Activated CD4-positive, CD25-positive, alpha-beta regulatory T cell treated with anti-CD3 and anti-CD28 coated beads, Interleukin-2, amount 50 U/mL, for 72 hours (primary cell): ENCODE measurements at regions not wholly inside any gene's neighbourhood (a gene's known extent, or its start where the extent isn't known, plus 50 kb on each side); places are given as distances from the start of the nearest gene placed in this dataset.

Experiments
- DNase-seq: peaks from one replicate; pipeline ENCODE4 v3.0.0; 2021

- DNase-seq: no peak
These were observed 429.5 kb upstream of the TNP1 start for GRCh38 chr2:217289177-217289906.

GRCh38 chr2:217288472-217289063 lies 428.7 kb upstream of the TNP1 start:
- DNase-seq: no peak

GRCh38 chr2:217286833-217287232 lies 427.0 kb upstream of the TNP1 start:
- DNase-seq: no peak

DNA sequence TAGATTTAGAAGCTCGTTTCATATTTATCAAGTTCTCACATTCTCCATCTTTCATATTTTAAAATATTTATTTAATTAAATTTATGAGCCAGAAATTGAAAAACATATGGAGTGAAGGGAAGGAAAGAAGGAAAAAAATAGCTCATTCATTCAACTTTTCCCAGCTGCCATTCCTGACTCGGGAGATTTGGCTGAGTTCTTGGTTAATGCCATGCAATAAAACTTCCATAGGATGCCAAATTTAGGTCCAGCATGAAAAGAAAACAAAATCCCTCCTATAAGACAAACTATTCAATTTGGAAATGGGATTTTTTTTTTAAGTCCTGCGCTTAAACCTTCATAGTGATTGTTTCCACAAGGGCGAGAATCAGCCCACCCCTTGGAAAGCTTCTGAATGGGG lies 426.1 kb upstream of the TNP1 start:
- DNase-seq: no peak

GRCh38 chr2:217283460-217283859 lies 423.6 kb upstream of the TNP1 start:
- no peak for DNase-seq

GRCh38 chr2:217282531-217282930 lies 422.7 kb upstream of the TNP1 start:
- no peak for DNase-seq

DNA sequence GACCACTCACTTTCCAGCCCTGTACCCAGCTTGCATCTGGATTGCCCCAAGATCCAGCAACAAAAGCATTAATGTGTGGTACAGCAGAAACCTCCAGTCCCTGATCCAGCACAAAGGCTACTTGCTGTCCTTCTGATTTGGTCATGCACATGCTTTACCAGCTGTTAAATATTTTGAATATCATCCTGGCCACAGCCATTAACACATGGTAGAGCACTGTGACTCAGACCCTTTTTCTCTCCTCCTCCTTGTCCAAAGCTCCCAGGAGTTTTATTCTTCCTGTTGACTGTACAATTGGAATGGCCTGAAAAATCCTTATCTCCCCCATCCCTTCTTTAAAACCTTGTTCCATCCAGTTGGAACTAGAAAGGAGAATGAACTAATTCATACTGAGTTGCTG lies 419.7 kb upstream of the TNP1 start:
- no peak for DNase-seq

DNA sequence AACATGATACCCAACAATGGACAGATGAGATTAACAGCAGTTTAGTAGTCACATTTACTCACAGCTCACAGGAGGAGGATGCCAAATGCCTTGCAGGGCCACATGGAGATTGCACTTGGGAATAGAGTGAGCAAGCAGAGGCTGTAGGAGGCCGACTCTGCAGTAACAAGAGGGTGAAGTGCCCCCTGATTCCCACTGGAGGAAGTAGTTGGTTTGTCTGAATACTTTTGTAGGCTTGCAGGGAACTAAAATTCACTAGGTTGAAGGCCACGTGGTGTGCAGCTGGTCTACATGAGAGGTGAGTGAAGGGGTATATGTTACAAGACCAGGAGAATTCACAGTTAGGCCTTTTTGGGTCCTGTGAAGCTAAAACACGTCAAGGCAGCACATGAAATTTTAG lies 419.3 kb upstream of the TNP1 start:
- DNase-seq: no peak

DNA sequence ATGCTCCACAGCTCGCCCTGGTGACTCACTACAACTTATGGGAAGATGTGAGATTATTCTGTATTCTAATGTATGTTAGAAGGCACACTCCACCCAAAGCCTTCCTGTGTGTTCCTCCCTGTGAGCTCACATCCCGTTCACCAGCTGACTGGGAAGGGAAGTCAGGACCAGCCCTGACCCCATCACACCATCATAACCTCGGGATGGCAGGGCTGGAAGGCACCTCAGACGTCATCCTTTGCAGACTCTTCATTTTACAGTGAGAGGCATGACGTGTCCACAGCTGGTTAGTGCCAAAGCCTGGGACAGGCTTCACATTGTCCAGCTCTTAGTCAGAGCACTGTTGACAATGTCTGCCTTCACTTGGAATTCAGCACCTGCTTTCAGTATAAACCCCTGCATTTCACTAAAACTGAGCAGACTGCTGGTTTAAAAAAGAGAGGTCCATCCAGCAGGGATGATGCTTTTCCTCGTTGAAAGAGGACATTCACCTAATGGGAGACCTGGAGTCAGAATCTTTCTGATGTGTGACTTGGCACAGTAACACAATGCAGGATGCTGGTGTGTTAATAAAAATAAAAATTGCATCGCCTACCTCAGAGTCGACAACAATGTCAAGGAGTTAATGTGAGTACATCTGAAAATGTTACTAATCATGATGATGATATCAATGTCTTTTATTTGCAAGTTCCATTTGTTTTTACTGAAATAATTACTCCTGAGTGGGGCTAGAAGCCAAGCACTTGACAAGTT lies 418.0 kb upstream of the TNP1 start:
- no peak for DNase-seq

DNA sequence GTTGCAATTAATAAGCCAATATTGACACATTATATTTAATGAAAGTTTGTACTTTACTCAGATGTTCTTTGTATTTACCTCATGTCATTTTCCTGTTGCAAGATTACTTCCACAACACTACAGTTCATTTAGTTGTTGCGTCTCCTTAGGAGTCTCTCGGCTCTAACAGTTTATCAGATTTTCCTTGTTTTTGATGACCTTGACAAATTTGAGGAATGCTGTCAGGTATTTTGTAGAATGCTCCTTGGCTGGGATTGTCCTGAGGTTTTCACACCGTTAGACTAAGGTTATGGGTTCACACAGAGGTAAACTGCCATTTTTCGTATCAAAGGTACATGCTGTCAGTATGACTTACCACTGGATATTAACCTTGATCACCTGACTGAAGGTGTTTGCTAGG lies 416.6 kb upstream of the TNP1 start:
- DNase-seq: no peak

- DNase-seq: no peak
These were observed 415.2 kb upstream of the TNP1 start for GRCh38 chr2:217275091-217275490.

- DNase-seq: no peak
These were observed 414.7 kb upstream of the TNP1 start for GRCh38 chr2:217274578-217274977.

DNA sequence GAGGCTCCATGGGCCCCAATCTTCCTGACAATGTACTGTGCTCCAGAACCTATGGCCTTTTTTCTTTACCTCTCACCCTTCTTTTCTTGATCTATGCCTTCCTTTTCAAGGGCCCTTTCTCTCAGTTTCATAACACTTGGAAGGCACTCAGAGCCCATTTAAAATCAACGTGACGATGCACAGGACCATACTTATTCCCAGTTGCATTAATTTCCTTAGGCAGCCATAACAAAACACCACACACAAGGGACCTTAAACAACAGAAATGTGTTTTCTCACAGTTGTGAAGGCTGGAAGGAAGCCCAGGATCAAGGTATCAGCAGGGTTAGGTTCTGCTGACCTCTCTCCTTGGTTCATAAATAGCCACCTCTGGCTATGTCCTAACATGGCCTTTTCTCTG lies 414.0 kb upstream of the TNP1 start:
- DNase-seq: no peak

DNA sequence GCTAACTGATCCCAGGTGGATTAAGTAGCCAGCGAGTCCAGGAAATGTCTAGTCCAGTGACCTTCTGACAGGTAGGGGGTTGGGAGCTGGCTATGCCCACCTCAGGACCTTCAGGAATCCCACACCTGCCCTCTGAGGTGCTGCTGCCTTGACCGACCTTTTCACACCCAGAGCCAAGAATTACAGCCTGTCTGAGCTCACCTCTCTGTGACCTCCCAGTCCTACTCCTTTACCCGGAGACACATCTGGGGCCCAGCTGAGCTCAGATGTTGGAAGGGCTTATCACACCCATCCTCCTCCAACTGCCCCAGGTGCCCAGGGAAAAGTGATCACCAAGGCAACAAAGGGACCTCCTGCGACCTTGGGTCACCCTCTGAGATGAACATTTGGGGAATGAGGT lies 413.3 kb upstream of the TNP1 start:
- DNase-seq: no peak

DNA sequence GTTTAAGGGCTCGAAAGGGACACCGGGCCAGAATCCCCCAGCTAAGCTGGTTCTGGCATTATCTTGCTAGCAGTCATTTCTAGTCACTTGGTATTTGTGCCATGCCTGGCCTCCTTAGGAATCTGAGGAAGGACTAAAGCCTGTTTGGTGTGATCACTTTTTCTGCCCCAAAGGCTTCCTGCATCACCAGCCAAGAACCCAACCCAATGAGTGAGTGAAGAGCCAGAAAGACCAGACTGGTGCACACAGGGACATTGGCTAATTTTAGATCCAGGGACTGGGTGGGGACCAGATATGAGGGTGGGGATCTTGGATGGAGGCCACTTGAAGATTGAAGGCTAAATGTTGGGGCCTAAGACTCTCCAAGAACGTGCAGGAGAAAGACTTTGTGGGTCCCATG lies 411.9 kb upstream of the TNP1 start:
- no peak for DNase-seq

DNA sequence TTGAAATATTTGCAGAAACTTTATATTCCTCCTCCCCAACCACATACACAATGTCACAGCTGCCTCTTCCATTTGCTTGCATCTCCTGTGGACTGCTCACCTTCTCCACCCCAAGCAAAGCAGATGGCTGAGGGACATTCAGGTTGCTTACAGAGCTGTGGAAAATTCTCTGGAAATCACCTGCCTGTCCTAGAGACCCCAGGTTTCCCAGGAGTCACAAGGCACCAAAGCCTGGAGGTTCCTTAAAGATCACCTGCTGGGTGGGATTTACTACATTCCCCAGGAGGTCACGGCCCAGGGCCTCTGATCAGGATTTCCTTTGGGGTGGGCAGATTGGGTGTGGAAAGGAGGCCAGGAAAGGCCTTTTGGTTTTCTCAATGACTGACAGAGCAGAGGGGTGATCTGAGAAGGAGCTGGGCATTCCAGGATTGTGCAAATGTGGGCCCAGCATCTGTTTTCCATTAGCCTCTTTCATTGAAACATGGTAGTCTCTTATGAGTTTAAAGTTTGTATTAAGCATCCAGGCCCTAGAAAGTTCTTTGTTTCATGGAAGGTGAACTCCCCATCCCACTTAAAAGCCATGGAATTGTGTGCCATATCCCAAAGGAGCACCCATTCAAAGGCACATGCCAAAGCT lies 410.7 kb upstream of the TNP1 start:
- no peak for DNase-seq

- DNase-seq: no peak
These were observed 410.0 kb upstream of the TNP1 start for GRCh38 chr2:217269701-217270484.

DNA sequence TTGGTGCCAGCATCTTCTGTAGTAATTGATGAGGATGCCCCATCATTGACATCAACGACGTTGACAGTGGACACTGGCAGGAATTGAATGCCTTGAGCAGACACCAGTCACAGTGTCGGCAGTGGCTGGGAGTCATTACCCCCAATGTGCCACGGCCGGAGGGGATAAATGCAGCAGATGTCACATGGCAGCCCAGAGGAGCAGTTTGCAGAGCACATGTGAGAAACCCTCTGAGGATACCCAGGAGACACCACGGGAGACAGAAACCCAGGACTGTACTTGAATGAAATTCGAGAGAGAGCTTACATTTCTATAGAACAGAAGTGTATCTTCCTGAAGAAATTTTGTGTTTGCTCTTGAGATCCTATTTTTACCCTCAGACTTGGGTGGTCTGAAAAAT lies 409.1 kb upstream of the TNP1 start:
- DNase-seq: no peak

DNA sequence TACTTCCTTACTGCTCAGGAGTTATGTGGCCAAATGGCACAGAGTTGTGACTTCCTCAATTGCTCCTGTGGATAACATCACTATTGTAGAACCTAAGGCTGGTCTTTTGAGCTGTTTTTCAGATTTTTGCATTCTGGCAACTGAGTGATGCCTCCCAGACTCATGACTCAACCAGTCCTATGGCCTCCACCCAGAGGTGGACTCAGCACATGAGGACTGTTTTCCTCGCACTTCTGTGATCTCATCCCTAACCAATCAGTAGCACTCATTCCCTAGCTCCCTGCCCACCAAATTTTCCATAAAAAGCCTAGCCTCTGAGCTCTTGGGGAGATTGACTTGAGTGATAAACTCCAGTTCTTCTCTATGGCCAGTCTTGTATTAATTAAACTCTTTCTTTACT lies 407.9 kb upstream of the TNP1 start:
- no peak for DNase-seq

DNA sequence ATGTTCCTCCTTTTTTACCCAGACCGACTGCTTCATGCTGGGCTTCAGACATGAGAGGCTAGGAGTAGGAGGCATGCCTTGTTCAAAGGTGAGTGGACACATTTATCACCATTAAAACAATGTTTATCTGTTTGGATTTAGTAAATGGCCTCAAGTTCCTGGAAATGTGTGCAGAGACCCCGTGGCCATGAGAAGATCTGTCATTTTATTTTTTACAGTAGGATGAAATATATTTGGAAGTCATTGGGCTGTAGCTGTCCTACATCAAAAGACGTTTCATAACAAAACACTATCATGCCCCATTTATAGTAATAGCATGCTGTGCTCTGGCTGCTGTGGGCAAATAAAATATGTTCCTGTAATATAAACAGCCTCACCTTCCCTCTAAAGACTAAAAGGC lies 403.9 kb upstream of the TNP1 start:
- no peak for DNase-seq

- no peak for DNase-seq
These were observed 403.0 kb upstream of the TNP1 start for GRCh38 chr2:217262911-217263310.

DNA sequence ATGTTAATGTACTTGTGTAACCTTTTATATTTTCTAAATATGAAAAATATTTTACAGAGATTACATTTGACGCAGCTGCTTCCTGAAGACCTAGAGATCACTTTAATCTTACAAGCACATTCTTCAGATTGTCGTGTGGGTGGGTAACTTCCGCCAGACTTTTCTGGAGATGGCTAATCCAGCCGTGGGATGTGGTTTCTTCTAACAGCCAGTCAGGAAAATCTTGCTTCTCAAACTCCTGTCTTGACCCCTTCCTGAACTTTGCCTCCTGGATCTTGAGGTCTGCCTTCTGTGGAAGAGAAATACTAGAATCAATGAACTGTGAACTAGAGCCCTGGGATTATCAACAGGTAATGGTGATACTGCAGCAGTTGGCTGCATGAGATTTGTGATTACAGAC lies 401.6 kb upstream of the TNP1 start:
- DNase-seq: no peak
